Body of pancreas (tissue), 4 donors: ENCODE measurements at regions not wholly inside any gene's neighbourhood (a gene's known extent, or its start where the extent isn't known, plus 50 kb on each side); places are given as distances from the start of the nearest gene placed in this dataset.

Experiments
- CTCF ChIP-seq, 7 experiments: fragments of 450-650 bp in 4 of 7; fragments of 200-600 bp in 3 of 7; sonication (generic) in 3 of 7; IDR thresholded peaks; one replicate each; pipeline ENCODE4 v1.5.1; 2016 to 2019; ENCODE audit warnings: antibody characterized with exemption in 7 of 7
- POLR2A ChIP-seq, 3 donors: fragments of 450-650 bp; IDR thresholded peaks; one replicate each; pipeline ENCODE4 v1.6.1; 2016; ENCODE audit warnings: antibody characterized with exemption in 3 of 3, mild to moderate bottlenecking in 2 of 3

GRCh38 chr12:125882141-125882540 lies 816.9 kb downstream of the AACS start:
- TF ChIP-seq CTCF (IDR thresholded peaks at IDR 0.05) = no peak
- TF ChIP-seq POLR2A (IDR thresholded peaks at IDR 0.05) = no peak
